ENCODE measurements at regions not wholly inside any gene's neighbourhood (a gene's known extent, or its start where the extent isn't known, plus 50 kb on each side); places are given as distances from the start of the nearest gene placed in this dataset.
"Not testable (repeated sequence)": the region's sequence is repeated elsewhere in the genome, so short reads cannot be mapped to it uniquely, and the experiment has no call there.

DNA sequence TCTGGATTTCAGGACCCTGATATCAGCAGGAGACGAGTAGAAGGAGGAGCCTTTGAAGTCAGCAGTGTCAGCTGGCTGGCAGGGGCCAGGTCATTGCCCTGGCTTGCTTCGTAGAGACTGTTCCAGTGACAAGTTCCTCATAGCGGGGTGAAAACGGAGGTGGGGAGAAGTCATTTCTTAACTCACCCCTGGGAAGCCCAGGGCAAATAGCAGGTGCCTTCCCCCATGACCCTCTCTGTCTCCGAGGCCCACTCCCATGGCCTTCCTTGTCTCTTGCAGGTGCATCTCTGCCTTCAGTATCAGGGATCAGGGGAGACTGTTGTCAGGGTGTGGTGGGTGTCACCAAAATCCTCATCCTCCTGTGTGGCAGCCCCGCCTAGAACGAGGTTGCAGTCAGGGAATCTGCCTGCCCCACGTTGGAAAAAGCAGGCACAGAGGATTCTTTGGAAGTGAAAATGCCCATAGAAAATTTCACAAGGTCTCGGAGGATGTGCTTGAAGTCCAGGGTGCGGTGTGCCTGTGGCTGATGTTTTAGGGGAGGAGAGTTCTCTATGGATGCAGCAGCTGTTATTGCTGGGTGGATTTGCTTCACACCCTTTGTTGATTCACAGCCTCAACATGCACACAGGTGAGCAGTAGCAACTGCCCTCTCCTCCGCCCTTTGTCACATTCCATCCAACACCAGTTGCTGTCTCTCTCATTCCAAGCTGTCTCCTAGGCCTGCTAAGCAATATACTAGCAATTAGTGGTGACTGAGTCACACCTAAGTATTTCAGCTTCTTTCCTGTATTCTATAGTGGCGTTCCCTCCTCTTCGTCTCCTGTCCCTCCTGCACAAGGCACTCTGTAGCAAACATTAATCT is 142.6 kb upstream of the FHL2 start:
- H3K4me3 ChIP-seq (ENCODE audit: low read depth, low read length) = no peak overlapping the region
- DNase-seq (ENCODE audit: low read depth) = no peak
- TF ChIP-seq, protein P1, sequence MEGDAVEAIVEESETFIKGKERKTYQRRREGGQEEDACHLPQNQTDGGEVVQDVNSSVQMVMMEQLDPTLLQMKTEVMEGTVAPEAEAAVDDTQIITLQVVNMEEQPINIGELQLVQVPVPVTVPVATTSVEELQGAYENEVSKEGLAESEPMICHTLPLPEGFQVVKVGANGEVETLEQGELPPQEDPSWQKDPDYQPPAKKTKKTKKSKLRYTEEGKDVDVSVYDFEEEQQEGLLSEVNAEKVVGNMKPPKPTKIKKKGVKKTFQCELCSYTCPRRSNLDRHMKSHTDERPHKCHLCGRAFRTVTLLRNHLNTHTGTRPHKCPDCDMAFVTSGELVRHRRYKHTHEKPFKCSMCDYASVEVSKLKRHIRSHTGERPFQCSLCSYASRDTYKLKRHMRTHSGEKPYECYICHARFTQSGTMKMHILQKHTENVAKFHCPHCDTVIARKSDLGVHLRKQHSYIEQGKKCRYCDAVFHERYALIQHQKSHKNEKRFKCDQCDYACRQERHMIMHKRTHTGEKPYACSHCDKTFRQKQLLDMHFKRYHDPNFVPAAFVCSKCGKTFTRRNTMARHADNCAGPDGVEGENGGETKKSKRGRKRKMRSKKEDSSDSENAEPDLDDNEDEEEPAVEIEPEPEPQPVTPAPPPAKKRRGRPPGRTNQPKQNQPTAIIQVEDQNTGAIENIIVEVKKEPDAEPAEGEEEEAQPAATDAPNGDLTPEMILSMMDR (IDR thresholded peaks at IDR 0.05; ENCODE audit: insufficient read depth, low read depth, low read length) = no peak

DNA sequence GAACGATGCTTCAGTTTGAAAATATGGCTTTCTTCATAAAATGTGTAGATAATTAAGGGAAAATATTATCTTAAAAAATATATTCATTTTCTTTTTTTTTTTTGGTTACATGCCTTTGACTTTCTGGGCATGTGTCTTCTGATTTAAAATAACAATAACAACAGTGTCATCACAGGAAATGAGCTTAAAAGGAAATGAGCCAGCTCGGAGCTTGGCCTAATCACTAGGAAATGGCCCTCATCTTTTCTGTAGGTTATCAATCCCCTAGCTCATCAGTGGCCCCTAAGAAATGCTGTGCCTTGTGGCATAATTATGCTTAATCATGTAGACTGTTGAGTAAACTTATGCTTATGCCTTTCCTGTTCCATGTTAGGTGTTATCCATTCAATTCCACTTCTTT is 141.8 kb upstream of the FHL2 start:
- no peak overlapping the region for H3K4me3 ChIP-seq (ENCODE audit: low read depth, low read length)
- DNase-seq (ENCODE audit: low read depth) = no peak
- TF ChIP-seq, protein P1 (IDR thresholded peaks at IDR 0.05; ENCODE audit: insufficient read depth, low read depth, low read length) = no peak

DNA sequence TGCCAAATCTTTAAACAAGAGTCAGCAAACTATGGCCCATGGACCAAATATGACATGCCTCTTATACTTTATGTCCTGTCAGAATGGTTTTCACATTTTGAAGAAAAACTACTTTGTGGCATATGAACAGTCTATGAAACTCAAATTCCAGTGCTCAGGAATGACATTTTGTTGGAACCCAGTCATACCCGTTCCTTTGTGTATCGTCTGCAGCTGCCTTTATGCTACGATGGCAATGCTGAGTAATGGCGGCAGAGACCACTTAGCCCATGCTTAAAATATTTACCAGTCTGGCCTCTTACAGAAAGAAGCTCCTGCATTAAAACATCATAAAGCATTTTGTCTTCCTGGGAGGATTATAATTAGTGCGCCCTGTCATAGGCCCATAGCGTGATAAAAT is 140.5 kb upstream of the FHL2 start:
- DNase-seq (ENCODE audit: low read depth) = no peak
- H3K4me3 ChIP-seq (ENCODE audit: low read depth, low read length) = no peak overlapping the region
- TF ChIP-seq, protein P1 (IDR thresholded peaks at IDR 0.05; ENCODE audit: insufficient read depth, low read depth, low read length) = no peak

DNA sequence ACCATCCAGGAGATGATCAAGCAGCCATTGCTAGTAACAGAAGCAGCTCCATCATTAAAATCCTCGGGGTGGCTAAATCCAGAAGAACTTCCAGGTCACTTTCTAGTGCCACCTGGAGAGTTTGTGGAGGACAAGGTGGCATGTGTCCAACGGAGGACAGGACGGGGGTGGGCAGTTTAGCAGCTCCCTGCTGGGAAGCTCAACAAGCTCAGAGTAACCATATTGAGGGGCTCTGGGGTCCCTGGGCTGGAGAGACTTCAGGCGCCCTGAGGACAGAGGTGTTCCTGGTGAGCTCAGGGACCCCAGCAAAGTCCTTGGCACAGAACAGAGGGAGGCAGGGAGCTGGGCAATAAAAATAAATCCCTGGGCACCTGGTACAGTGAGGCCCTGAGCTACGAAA is 140.0 kb upstream of the FHL2 start:
- no peak for DNase-seq (ENCODE audit: low read depth)
- H3K4me3 ChIP-seq (ENCODE audit: low read depth, low read length) = no peak overlapping the region
- TF ChIP-seq, protein P1 (IDR thresholded peaks at IDR 0.05; ENCODE audit: insufficient read depth, low read depth, low read length) = no peak

DNA sequence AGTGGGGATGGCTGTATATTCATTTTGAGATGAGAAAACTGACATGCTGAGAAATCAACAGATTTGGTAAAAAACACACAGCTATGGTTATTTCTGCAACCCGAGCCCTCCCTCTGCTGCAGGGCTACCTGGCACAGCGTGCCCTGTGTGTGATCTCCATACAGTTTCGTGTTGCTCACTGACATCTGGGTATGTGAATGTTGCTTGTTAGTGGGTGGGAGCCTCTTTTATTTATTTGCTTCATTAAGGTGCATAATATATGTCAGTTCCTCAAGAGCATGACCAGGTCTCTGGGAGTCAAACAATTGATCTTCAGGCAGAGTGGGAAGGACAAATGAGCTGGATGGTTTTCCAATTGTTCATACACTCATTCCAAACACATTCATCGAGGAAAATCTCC is 139.1 kb upstream of the FHL2 start:
- TF ChIP-seq, protein P1 (IDR thresholded peaks at IDR 0.05; ENCODE audit: insufficient read depth, low read depth, low read length) = no peak
- no peak for DNase-seq (ENCODE audit: low read depth)
- no peak overlapping the region for H3K4me3 ChIP-seq (ENCODE audit: low read depth, low read length)

DNA sequence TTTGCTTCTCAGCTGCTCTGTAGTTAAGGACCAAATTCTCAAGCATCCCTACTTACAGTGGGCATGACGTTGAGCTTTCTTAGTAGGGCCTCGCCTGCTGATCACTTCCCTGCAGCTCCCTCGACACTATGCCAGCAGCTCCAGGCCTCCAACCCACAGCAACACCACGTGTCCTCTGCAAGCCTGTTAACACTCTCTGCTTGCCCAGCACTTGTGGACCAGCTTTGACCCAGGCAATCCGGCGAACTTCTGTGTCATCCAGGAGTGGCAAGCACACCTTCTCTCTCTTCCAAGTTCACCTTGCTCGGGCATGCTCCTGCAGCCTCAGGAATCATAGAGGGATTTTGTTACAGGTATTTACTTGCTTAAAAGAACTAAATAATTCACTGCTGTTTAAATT is 138.6 kb upstream of the FHL2 start:
- DNase-seq (ENCODE audit: low read depth) = no peak
- TF ChIP-seq, protein P1 (IDR thresholded peaks at IDR 0.05; ENCODE audit: insufficient read depth, low read depth, low read length) = no peak
- H3K4me3 ChIP-seq (ENCODE audit: low read depth, low read length) = no peak overlapping the region

DNA sequence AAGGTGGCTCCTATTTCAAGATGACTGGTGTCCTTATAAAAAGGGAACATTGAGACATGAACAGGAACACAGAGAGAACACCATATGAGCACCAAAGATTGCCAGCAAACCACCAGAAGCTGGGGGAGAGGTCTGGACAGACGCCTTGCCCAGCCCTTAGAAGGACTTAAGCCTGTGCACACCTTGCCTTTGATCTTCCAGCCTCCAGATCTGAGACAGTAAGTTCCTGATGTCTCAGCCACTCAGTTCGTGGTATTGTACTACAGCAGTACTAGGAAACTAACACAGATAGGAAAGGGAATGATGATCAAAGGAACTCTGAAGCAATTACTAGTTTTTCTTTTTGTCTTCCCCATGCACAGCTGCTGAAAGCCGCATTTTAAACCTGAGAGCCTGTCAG is 137.3 kb upstream of the FHL2 start:
- no peak overlapping the region for H3K4me3 ChIP-seq (ENCODE audit: low read depth, low read length)
- TF ChIP-seq, protein P1 (IDR thresholded peaks at IDR 0.05; ENCODE audit: insufficient read depth, low read depth, low read length) = no peak
- DNase-seq (ENCODE audit: low read depth) = no peak

DNA sequence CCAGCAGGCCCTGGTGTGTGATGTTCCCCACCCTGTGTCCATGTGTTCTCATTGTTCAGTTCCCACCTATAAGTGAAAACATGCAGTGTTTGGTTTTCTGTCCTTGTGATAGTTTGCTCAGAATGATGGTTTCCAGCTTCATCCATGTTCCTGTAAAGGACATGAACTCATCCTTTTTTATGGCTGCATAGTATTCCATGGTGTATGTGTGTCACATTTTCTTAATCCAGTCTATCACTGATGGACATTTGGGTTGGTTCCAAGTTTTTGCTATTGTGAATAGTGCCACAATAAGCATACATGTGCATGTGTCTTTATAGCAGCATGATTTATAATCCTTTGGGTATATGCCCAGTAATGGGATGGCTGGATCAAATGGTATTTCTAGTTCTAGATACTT is 130.4 kb upstream of the FHL2 start:
- H3K4me3 ChIP-seq (ENCODE audit: low read depth, low read length) = not testable (repeated sequence)

More for the DNA sequence above, 130.4 kb upstream of the FHL2 start:
- DNase-seq (ENCODE audit: low read depth) = not testable (repeated sequence)
